Natural killer cell (primary cell): ENCODE measurements at regions not wholly inside any gene's neighbourhood (a gene's known extent, or its start where the extent isn't known, plus 50 kb on each side); places are given as distances from the start of the nearest gene placed in this dataset.

Source experiments
- ATAC-seq, 3 donors: fragments of 150-1000 bp in 2 of 3; fragments of 200-7000 bp in 1 of 3; cut with Tn5 transposase; 1 replicate in 1 of 3; 2 replicates in 2 of 3; pipeline ENCODE4 v1.10.0; 2021; ENCODE audit warnings: mild to moderate bottlenecking in 2 of 3, moderate library complexity in 2 of 3
- DNase-seq, 2 donors: peaks; one replicate each; pipeline versions ENCODE4 v3.0.0 to v3.0.0-alpha.2; 2013 to 2021; ENCODE audit warnings: mixed read lengths in 1 of 2
- H3K27ac ChIP-seq: one replicate; pipeline ENCODE4 v1.5.1; 2013; ENCODE audit warnings: mild to moderate bottlenecking, low read length
- H3K27me3 ChIP-seq: one replicate; pipeline ENCODE4 v1.6.1; 2013; ENCODE audit warnings: low read length; ENCODE audit not compliant: control insufficient read depth, insufficient read depth
- H3K36me3 ChIP-seq: one replicate; pipeline ENCODE4 v1.6.1; 2013; ENCODE audit warnings: low read length; ENCODE audit not compliant: control insufficient read depth, insufficient read depth
- H3K4me1 ChIP-seq: one replicate; pipeline ENCODE4 v1.6.1; 2013; ENCODE audit warnings: low read length; ENCODE audit not compliant: control insufficient read depth, insufficient read depth
- H3K4me3 ChIP-seq: one replicate; pipeline ENCODE4 v1.5.1; 2013; ENCODE audit warnings: low read length
- H3K9me3 ChIP-seq: one replicate; pipeline ENCODE4 v1.6.1; 2013; ENCODE audit warnings: low read length; ENCODE audit not compliant: control insufficient read depth, insufficient read depth
- H3K27ac Mint-ChIP-seq, 2 donors: one replicate each; pipeline ENCODE4 v1.8.0; 2022; ENCODE audit warnings: mild to moderate bottlenecking in 2 of 2, mixed read lengths in 2 of 2, moderate library complexity in 1 of 2
- H3K27me3 Mint-ChIP-seq, 2 donors: one replicate each; pipeline ENCODE4 v1.8.0; 2022; ENCODE audit warnings: low read depth in 2 of 2, mixed read lengths in 2 of 2
- H3K36me3 Mint-ChIP-seq: one replicate; pipeline ENCODE4 v1.8.0; 2022; ENCODE audit warnings: mixed read lengths
- H3K4me1 Mint-ChIP-seq, 2 donors: one replicate each; pipeline ENCODE4 v1.8.0; 2022; ENCODE audit warnings: mixed read lengths in 2 of 2
- H3K4me3 Mint-ChIP-seq: one replicate; pipeline ENCODE4 v1.8.0; 2022; ENCODE audit warnings: mild to moderate bottlenecking, moderate library complexity, mixed read lengths
- H3K9me3 Mint-ChIP-seq, 2 donors: one replicate each; pipeline ENCODE4 v1.8.0; 2022; ENCODE audit warnings: mixed read lengths in 2 of 2
- CTCF ChIP-seq: fragments of 200-600 bp; IDR thresholded peaks from one replicate; pipeline ENCODE4 v1.8.0; 2022; ENCODE audit warnings: antibody characterized with exemption
- WGBS: methylation state at CpG from one replicate; pipeline ENCODE4 v1.1.7; 2013; ENCODE audit warnings: missing lambda C conversion rate; ENCODE audit not compliant: insufficient coverage; 5-methylcytosine and 5-hydroxymethylcytosine counted together
- intact Hi-C: fragments of 100-400 bp; cut with micrococcal nuclease; formaldehyde crosslinking; loops from one replicate; pipeline ENCODE4 v1.14.2; 2022

DNA sequence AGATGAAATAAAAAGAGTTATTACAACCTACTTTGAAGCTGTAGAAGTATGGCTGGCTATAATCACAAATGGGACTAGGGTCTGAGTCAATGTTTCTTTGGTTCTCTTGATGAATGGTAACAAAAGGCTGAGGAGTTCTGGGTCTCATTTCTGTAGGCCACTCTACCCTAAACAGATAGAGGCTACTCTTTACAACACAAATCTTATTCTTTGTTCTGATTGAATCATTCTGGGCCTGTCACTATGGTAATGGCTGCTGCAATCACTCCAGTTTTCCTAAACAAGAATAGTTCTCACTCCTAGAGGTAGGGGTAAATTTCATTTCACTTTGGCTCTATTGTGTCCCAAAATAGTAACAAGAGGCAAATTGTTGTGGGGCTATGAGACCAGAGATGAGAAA lies 1714.3 kb upstream of the PCDH20 start:
- H3K4me1 ChIP-seq, result no peaks in the 10 kb centered on the region
- H3K4me3 ChIP-seq, result no peak overlapping the region
- no peaks in the 10 kb centered on the region for H3K27me3 ChIP-seq
- no peaks in the 10 kb centered on the region for H3K36me3 Mint-ChIP-seq
- TF ChIP-seq CTCF, result no peak
- peaks cover 6 to 17% of the 10 kb centered on the region in 2 donors for H3K9me3 Mint-ChIP-seq
- no peaks in the 10 kb centered on the region for H3K36me3 ChIP-seq
- no peak for ATAC-seq
- no peak overlapping the region for H3K4me3 Mint-ChIP-seq
- no peaks in the 10 kb centered on the region for H3K27me3 Mint-ChIP-seq
- no peak overlapping the region for H3K27ac ChIP-seq
- H3K27ac Mint-ChIP-seq, result no peak overlapping the region
- no peaks in the 10 kb centered on the region for H3K9me3 ChIP-seq
- H3K4me1 Mint-ChIP-seq, result no peaks in the 10 kb centered on the region
- intact Hi-C loops, result no loop called here
- DNase-seq, result no peak

GRCh38 chr13:63128716-63129115 lies 1713.1 kb upstream of the PCDH20 start:
- Mint-ChIP-seq H3K27ac (no peak overlapping the region), H3K27me3 (no peaks in the 10 kb centered on the region), H3K4me3 (no peak overlapping the region), H3K36me3 (no peaks in the 10 kb centered on the region), H3K9me3 (peaks cover 6 to 17% of the 10 kb centered on the region in 2 donors), H3K4me1 (no peaks in the 10 kb centered on the region)
- no peak overlapping the region for H3K27ac ChIP-seq
- no peaks in the 10 kb centered on the region for H3K36me3 ChIP-seq
- H3K27me3 ChIP-seq, result no peaks in the 10 kb centered on the region
- ATAC-seq (no peak), DNase-seq (no peak)
- intact Hi-C loops, result no loop called here
- no peak for TF ChIP-seq CTCF
- WGBS, result 100% methylated on average over 1 of the region's 2 CpGs
- no peaks in the 10 kb centered on the region for H3K9me3 ChIP-seq
- no peak overlapping the region for H3K4me3 ChIP-seq
- no peaks in the 10 kb centered on the region for H3K4me1 ChIP-seq

DNA sequence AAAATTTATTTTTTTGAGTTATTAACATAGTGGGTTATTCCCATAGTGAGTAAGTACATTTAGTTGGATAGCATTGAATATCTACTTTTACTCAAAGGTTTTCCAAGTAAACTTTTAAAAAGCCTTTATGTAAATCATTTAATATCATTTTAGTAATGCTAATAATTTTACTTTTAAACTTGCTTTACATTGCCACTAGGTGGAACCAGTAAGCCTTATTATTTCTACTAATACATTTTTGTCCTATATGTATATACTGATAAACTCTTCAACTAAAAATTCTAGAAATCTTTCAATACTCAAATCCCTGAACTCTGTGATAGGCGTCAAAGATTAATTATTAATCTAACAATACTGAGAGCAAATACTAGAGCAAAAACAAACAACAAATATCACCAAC lies 1709.2 kb upstream of the PCDH20 start:
- H3K9me3 ChIP-seq, result no peaks in the 10 kb centered on the region
- H3K27me3 ChIP-seq, result no peaks in the 10 kb centered on the region
- ATAC-seq (no peak), DNase-seq (no peak)
- no peak for TF ChIP-seq CTCF
- intact Hi-C loops, result no loop called here
- Mint-ChIP-seq H3K4me1 (no peaks in the 10 kb centered on the region), H3K9me3 (peaks cover 2 to 13% of the 10 kb centered on the region in 2 donors), H3K27ac (no peak overlapping the region), H3K36me3 (no peaks in the 10 kb centered on the region), H3K4me3 (no peak overlapping the region), H3K27me3 (no peaks in the 10 kb centered on the region)
- no peaks in the 10 kb centered on the region for H3K36me3 ChIP-seq
- H3K4me3 ChIP-seq, result no peak overlapping the region
- H3K27ac ChIP-seq, result no peak overlapping the region
- H3K4me1 ChIP-seq, result no peaks in the 10 kb centered on the region
- no CpG with 5 or more reads among the region's 1 CpG for WGBS

DNA sequence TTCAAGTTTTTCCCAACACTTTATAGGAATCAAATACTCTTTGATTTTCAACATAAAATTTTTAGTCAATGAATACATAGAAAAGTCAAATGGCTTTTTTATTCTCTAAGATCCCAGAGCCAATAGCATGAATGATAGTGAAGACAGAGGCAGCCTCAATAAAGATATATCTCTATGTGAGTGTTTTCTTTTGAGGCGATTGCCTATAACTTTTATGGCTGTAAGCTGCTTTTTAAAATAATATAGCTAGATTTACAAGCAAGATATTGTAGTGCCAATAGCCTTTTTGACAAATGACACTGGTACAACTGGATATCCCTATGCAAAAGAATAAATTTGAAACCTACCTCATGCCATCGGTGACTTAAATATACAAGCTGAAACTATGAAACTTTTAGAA lies 1705.2 kb upstream of the PCDH20 start:
- DNase-seq (no peak), ATAC-seq (no peak)
- Histone ChIP-seq H3K27ac (no peak overlapping the region), H3K4me1 (no peaks in the 10 kb centered on the region), H3K9me3 (no peaks in the 10 kb centered on the region), H3K4me3 (no peak overlapping the region), H3K27me3 (no peaks in the 10 kb centered on the region), H3K36me3 (no peaks in the 10 kb centered on the region)
- Mint-ChIP-seq H3K4me3 (no peak overlapping the region), H3K27me3 (no peaks in the 10 kb centered on the region), H3K36me3 (no peaks in the 10 kb centered on the region), H3K4me1 (no peaks in the 10 kb centered on the region), H3K27ac (no peak overlapping the region), H3K9me3 (peaks cover 3 to 9% of the 10 kb centered on the region in 2 donors)
- no CpG with 5 or more reads among the region's 2 CpGs for WGBS
- TF ChIP-seq CTCF, result no peak
- intact Hi-C loops, result no loop called here
